ENCODE measurements at regions not wholly inside any gene's neighbourhood (a gene's known extent, or its start where the extent isn't known, plus 50 kb on each side); places are given as distances from the start of the nearest gene placed in this dataset.
"Not testable (repeated sequence)": the region's sequence is repeated elsewhere in the genome, so short reads cannot be mapped to it uniquely, and the experiment has no call there.

- TF ChIP-seq, protein P1, sequence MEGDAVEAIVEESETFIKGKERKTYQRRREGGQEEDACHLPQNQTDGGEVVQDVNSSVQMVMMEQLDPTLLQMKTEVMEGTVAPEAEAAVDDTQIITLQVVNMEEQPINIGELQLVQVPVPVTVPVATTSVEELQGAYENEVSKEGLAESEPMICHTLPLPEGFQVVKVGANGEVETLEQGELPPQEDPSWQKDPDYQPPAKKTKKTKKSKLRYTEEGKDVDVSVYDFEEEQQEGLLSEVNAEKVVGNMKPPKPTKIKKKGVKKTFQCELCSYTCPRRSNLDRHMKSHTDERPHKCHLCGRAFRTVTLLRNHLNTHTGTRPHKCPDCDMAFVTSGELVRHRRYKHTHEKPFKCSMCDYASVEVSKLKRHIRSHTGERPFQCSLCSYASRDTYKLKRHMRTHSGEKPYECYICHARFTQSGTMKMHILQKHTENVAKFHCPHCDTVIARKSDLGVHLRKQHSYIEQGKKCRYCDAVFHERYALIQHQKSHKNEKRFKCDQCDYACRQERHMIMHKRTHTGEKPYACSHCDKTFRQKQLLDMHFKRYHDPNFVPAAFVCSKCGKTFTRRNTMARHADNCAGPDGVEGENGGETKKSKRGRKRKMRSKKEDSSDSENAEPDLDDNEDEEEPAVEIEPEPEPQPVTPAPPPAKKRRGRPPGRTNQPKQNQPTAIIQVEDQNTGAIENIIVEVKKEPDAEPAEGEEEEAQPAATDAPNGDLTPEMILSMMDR (IDR thresholded peaks at IDR 0.05; ENCODE audit: extremely low read depth in 1 of 2, insufficient read depth in 1 of 2, low read depth in 1 of 2, low read length in 2 of 2) = not testable (repeated sequence)
- TF ChIP-seq POLR2A (IDR thresholded peaks at IDR 0.05; ENCODE audit: low read depth, low read length); EZH2 (IDR thresholded peaks at IDR 0.05; ENCODE audit: borderline replicate concordance, low read depth, low read length, severe bottlenecking); MAX (IDR thresholded peaks at IDR 0.05; ENCODE audit: insufficient read depth, insufficient read length); POLR2AphosphoS5 (IDR thresholded peaks at IDR 0.05; ENCODE audit: insufficient read depth, low read depth, low read length); GATA2 (IDR thresholded peaks at IDR 0.05; ENCODE audit: insufficient read depth, insufficient read length, low read depth, low read length); FOS (IDR thresholded peaks at IDR 0.05; ENCODE audit: borderline replicate concordance, insufficient read depth, low read length); JUN (IDR thresholded peaks at IDR 0.05; ENCODE audit: borderline replicate concordance, insufficient read depth, insufficient read length, low read depth); MYC (IDR thresholded peaks at IDR 0.05; ENCODE audit: low read depth, low read length): not testable (repeated sequence)
These were observed 596.0 kb upstream of the CNTN5 start for GRCh38 chr11:98424773-98425172.

All from endothelial cell of umbilical vein (primary cell).